ENCODE measurements at regions not wholly inside any gene's neighbourhood (a gene's known extent, or its start where the extent isn't known, plus 50 kb on each side); places are given as distances from the start of the nearest gene placed in this dataset.
"Not testable (repeated sequence)": the region's sequence is repeated elsewhere in the genome, so short reads cannot be mapped to it uniquely, and the experiment has no call there.

- Histone ChIP-seq H3K4me1 (ENCODE audit: low read depth) (no peaks in the 10 kb centered on the region), H3K9me3 (ENCODE audit: low read depth) (no peaks in the 10 kb centered on the region), H3K27me3 (no peaks in the 10 kb centered on the region), H3K4me3 (no peak overlapping the region), H3K36me3 (no peaks in the 10 kb centered on the region), H3K27ac (no peak overlapping the region)
- no peak for DNase-seq (ENCODE audit: low read depth in 1 of 2, low spot score in 1 of 2)
- no peak for TF ChIP-seq CTCF (IDR thresholded peaks at IDR 0.05; ENCODE audit: low read depth, low read length)
Observed at GRCh38 chr20:29452186-29452585, 1805.3 kb upstream of the DEFB115 start.

GRCh38 chr20:29456987-29457693, 1800.3 kb upstream of the DEFB115 start:
- H3K27me3 ChIP-seq; H3K27ac ChIP-seq; DNase-seq (ENCODE audit: low read depth in 1 of 2, low spot score in 1 of 2); H3K4me1 ChIP-seq (ENCODE audit: low read depth); H3K4me3 ChIP-seq; H3K9me3 ChIP-seq (ENCODE audit: low read depth); H3K36me3 ChIP-seq: not testable (repeated sequence)

GRCh38 chr20:29472606-29473005, 1784.9 kb upstream of the DEFB115 start:
- H3K4me1 ChIP-seq (ENCODE audit: low read depth) = no peaks in the 10 kb centered on the region
- no peaks in the 10 kb centered on the region for H3K27me3 ChIP-seq
- no peaks in the 10 kb centered on the region for H3K36me3 ChIP-seq
- no peaks in the 10 kb centered on the region for H3K9me3 ChIP-seq (ENCODE audit: low read depth)
- no peak overlapping the region for H3K4me3 ChIP-seq
- no peak overlapping the region for H3K27ac ChIP-seq
- no peak for DNase-seq (ENCODE audit: low read depth in 1 of 2, low spot score in 1 of 2)
- no peak for TF ChIP-seq CTCF (IDR thresholded peaks at IDR 0.05; ENCODE audit: low read depth, low read length)

GRCh38 chr20:29492840-29493239, 1764.6 kb upstream of the DEFB115 start:
- DNase-seq (ENCODE audit: low read depth in 1 of 2, low spot score in 1 of 2); H3K4me1 ChIP-seq (ENCODE audit: low read depth); H3K9me3 ChIP-seq (ENCODE audit: low read depth); H3K27me3 ChIP-seq; H3K4me3 ChIP-seq; H3K36me3 ChIP-seq; H3K27ac ChIP-seq: not testable (repeated sequence)

- not testable (repeated sequence) for H3K27me3 ChIP-seq; H3K36me3 ChIP-seq; H3K27ac ChIP-seq; DNase-seq (ENCODE audit: low read depth in 1 of 2, low spot score in 1 of 2); H3K4me3 ChIP-seq; H3K4me1 ChIP-seq (ENCODE audit: low read depth); H3K9me3 ChIP-seq (ENCODE audit: low read depth)
Observed at GRCh38 chr20:29496767-29497166, 1760.7 kb upstream of the DEFB115 start.

GRCh38 chr20:29497261-29497671, 1760.2 kb upstream of the DEFB115 start:
- Histone ChIP-seq H3K4me1 (ENCODE audit: low read depth) (no peaks in the 10 kb centered on the region), H3K9me3 (ENCODE audit: low read depth) (no peaks in the 10 kb centered on the region), H3K27ac (no peak overlapping the region), H3K4me3 (no peak overlapping the region), H3K36me3 (no peaks in the 10 kb centered on the region), H3K27me3 (no peaks in the 10 kb centered on the region)
- no peak for TF ChIP-seq CTCF (IDR thresholded peaks at IDR 0.05; ENCODE audit: low read depth, low read length)
- DNase-seq (ENCODE audit: low read depth in 1 of 2, low spot score in 1 of 2) = peak in 1 of 2 donors; percentile 52

- H3K36me3 ChIP-seq; H3K4me1 ChIP-seq (ENCODE audit: low read depth); H3K27ac ChIP-seq; DNase-seq (ENCODE audit: low read depth in 1 of 2, low spot score in 1 of 2); H3K27me3 ChIP-seq; H3K9me3 ChIP-seq (ENCODE audit: low read depth); H3K4me3 ChIP-seq: not testable (repeated sequence)
Observed at GRCh38 chr20:29497684-29498083, 1759.8 kb upstream of the DEFB115 start.

- not testable (repeated sequence) for H3K4me1 ChIP-seq (ENCODE audit: low read depth); H3K4me3 ChIP-seq; H3K9me3 ChIP-seq (ENCODE audit: low read depth); H3K27ac ChIP-seq; H3K27me3 ChIP-seq; H3K36me3 ChIP-seq; DNase-seq (ENCODE audit: low read depth in 1 of 2, low spot score in 1 of 2)
Observed at GRCh38 chr20:29500738-29501137, 1756.7 kb upstream of the DEFB115 start.

- not testable (repeated sequence) for H3K4me1 ChIP-seq (ENCODE audit: low read depth); H3K27ac ChIP-seq; H3K9me3 ChIP-seq (ENCODE audit: low read depth); H3K4me3 ChIP-seq; DNase-seq (ENCODE audit: low read depth in 1 of 2, low spot score in 1 of 2); H3K36me3 ChIP-seq; H3K27me3 ChIP-seq
Observed at GRCh38 chr20:29514634-29515033, 1742.8 kb upstream of the DEFB115 start.

- not testable (repeated sequence) for H3K4me1 ChIP-seq (ENCODE audit: low read depth); H3K27ac ChIP-seq; DNase-seq (ENCODE audit: low read depth in 1 of 2, low spot score in 1 of 2); H3K4me3 ChIP-seq; H3K9me3 ChIP-seq (ENCODE audit: low read depth); H3K27me3 ChIP-seq; H3K36me3 ChIP-seq
Observed at GRCh38 chr20:29516847-29517246, 1740.6 kb upstream of the DEFB115 start.

- H3K27ac ChIP-seq; H3K4me3 ChIP-seq; H3K27me3 ChIP-seq; H3K36me3 ChIP-seq; DNase-seq (ENCODE audit: low read depth in 1 of 2, low spot score in 1 of 2); H3K9me3 ChIP-seq (ENCODE audit: low read depth); H3K4me1 ChIP-seq (ENCODE audit: low read depth): not testable (repeated sequence)
Observed at GRCh38 chr20:29519610-29520241, 1737.7 kb upstream of the DEFB115 start.

Measured in cardiac muscle cell (in vitro differentiated cells and primary cell).